ENCODE measurements at regions not wholly inside any gene's neighbourhood (a gene's known extent, or its start where the extent isn't known, plus 50 kb on each side); places are given as distances from the start of the nearest gene placed in this dataset.
"Not testable (repeated sequence)": the region's sequence is repeated elsewhere in the genome, so short reads cannot be mapped to it uniquely, and the experiment has no call there.

DNA sequence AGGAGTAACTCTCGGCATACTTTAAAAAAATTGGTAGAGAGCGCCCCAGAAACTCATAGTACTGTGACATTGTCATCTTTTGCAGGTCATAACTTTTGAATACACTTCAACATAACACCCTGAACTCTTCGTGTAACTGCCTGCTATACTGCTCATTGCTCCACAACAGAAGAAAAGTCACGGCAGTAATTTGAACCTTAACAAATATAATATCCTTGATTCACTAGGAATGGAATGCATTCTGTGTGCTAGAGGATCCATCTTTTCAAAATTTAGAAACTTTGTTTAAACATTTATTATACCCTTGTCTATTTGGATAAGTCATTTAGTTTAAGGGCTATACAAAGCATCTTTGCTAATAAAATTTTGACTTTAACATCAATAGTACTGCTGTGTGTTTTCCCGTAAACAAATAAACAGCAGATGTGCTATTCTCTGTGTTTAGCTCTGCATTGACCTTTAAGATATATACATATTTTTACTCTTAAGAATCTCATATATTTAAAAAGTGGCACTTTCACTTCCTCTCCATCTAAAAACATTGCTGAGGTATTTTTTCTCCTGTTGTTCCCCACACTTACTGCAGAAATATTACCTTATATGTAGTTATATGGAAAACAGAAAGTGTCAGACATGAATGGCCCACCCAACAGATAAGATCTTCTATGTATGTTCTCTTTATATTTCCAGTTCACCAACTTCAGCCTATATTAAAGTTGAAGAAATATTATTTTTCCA is 217.6 kb upstream of the TMEM229A start:
- DNase-seq (no peak), ATAC-seq (no peak)
- no peaks in the 10 kb centered on the region for H3K4me1 Mint-ChIP-seq (ENCODE audit: low read depth)
- no peak overlapping the region for H3K27ac Mint-ChIP-seq
- intact Hi-C loops (cut with micrococcal nuclease): no loop called here
- TF ChIP-seq, protein P1, sequence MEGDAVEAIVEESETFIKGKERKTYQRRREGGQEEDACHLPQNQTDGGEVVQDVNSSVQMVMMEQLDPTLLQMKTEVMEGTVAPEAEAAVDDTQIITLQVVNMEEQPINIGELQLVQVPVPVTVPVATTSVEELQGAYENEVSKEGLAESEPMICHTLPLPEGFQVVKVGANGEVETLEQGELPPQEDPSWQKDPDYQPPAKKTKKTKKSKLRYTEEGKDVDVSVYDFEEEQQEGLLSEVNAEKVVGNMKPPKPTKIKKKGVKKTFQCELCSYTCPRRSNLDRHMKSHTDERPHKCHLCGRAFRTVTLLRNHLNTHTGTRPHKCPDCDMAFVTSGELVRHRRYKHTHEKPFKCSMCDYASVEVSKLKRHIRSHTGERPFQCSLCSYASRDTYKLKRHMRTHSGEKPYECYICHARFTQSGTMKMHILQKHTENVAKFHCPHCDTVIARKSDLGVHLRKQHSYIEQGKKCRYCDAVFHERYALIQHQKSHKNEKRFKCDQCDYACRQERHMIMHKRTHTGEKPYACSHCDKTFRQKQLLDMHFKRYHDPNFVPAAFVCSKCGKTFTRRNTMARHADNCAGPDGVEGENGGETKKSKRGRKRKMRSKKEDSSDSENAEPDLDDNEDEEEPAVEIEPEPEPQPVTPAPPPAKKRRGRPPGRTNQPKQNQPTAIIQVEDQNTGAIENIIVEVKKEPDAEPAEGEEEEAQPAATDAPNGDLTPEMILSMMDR (IDR thresholded peaks at IDR 0.05): no peak
- ChIA-PET POLR2A (no interaction called here), CTCF (no interaction called here)
- peaks cover 4% of the 10 kb centered on the region for H3K9me3 Mint-ChIP-seq
- no peak overlapping the region for H3K4me3 Mint-ChIP-seq
- H3K36me3 Mint-ChIP-seq (ENCODE audit: low read depth): no peaks in the 10 kb centered on the region
- H3K27me3 Mint-ChIP-seq: no peaks in the 10 kb centered on the region

DNA sequence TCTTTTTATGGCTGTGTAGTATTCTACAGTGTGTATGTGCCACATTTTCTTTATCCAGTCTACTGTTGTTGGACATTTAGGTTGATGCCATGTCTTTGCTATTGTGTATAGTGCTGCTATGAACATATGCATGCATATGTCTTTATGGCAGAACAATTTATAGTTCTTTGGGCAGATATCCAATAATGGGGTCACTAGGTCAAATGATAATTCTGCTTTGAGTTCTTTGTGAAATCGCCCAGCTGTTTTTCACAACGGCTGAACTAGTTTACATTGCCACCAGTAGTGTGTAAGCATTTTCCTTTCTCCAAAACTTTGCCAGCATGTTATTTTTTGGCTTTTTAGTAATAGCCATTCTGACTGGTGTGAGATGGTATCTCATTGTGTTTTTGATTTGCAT is 214.8 kb upstream of the TMEM229A start:
- POLR2A ChIA-PET: no interaction called here
- no peaks in the 10 kb centered on the region for H3K4me1 Mint-ChIP-seq (ENCODE audit: low read depth)
- no peaks in the 10 kb centered on the region for H3K36me3 Mint-ChIP-seq (ENCODE audit: low read depth)
- TF ChIP-seq, protein P1 (IDR thresholded peaks at IDR 0.05): no peak
- CTCF ChIA-PET: no interaction called here
- intact Hi-C loops (cut with micrococcal nuclease): no loop called here
- H3K27me3 Mint-ChIP-seq: no peaks in the 10 kb centered on the region
- no peak overlapping the region for H3K4me3 Mint-ChIP-seq
- no peaks in the 10 kb centered on the region for H3K9me3 Mint-ChIP-seq
- DNase-seq (no peak), ATAC-seq (no peak)
- H3K27ac Mint-ChIP-seq: no peak overlapping the region

DNA sequence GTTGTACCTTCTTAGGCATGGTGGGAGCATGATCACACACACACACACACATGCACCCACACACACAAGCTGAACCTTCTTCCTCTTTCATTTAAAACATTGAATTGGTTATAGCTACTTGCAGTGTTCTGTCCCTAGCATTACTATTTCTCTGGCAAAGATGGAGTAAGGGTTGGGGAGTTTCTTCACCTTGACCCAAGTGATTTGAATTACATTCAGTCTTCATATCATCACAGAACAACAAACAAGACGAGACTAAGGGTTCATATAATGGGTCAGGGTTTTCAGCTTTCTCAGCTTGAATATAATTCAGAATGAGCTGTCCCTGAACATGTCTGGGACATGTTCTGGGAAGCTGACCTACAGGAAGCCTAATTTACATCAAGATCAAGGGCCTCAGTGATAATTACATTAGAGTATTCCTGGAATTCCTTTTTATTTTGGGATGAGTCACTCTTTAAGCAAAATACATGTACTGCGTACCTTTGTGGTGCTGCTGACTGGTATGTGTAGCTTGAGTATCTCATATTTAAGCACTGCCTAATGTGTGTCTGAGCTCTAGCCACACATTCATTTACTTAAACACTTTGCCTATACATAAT is 213.5 kb upstream of the TMEM229A start:
- Mint-ChIP-seq H3K9me3 (no peaks in the 10 kb centered on the region), H3K4me1 (ENCODE audit: low read depth) (no peaks in the 10 kb centered on the region), H3K27ac (no peak overlapping the region), H3K27me3 (no peaks in the 10 kb centered on the region), H3K36me3 (ENCODE audit: low read depth) (no peaks in the 10 kb centered on the region), H3K4me3 (no peak overlapping the region)
- no peak for ATAC-seq
- CTCF ChIA-PET: no interaction called here
- TF ChIP-seq, protein P1 (IDR thresholded peaks at IDR 0.05): no peak
- POLR2A ChIA-PET: no interaction called here
- intact Hi-C loops (cut with micrococcal nuclease): no loop called here
- DNase-seq: no peak

DNA sequence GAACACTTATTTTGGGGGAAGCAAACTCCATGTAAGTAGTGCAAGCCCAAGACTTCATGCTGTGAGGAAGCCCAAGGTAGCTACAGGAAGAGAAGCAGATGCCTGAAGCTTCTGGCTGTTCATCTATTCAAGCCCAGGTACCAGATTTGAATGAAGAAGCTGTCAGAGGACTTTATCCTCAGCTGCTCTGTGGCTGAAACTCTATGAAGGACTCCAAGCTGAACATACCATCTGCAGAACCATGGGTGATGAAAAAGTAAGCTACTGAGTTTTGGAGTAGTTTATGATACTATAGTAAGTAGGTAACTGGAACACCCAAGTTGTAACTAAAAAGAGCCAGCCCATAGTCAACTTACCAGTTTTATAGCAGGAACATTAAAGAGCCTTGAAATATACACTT is 211.6 kb upstream of the TMEM229A start:
- H3K4me1 Mint-ChIP-seq (ENCODE audit: low read depth); H3K27ac Mint-ChIP-seq; intact Hi-C loops (cut with micrococcal nuclease); H3K27me3 Mint-ChIP-seq; H3K4me3 Mint-ChIP-seq; CTCF ChIA-PET; POLR2A ChIA-PET; ATAC-seq; DNase-seq; H3K9me3 Mint-ChIP-seq; H3K36me3 Mint-ChIP-seq (ENCODE audit: low read depth): not testable (repeated sequence)

DNA sequence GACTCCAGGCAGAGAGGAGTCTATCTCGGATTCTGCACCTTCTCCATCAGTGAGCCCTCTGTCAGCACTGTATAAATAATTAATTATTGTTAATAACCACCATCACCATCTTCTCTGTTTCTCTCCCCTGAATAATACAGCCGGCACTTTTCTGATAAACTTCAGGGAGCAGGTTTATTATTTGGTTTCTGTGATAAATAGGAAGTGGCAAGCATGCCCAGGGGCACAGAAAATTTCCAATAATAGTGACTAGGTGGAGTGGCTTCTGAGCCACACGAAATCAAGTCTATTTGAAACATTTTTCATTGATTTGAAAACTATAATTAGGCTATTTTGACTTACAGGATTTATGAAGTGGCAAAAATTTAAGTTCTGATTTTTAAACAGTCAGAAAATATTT is 186.8 kb upstream of the TMEM229A start:
- Mint-ChIP-seq H3K9me3 (no peaks in the 10 kb centered on the region), H3K4me1 (ENCODE audit: low read depth) (no peaks in the 10 kb centered on the region), H3K36me3 (ENCODE audit: low read depth) (no peaks in the 10 kb centered on the region), H3K27me3 (no peaks in the 10 kb centered on the region), H3K4me3 (no peak overlapping the region), H3K27ac (no peak overlapping the region)
- DNase-seq (no peak), ATAC-seq (no peak)
- POLR2A ChIA-PET: no interaction called here
- CTCF ChIA-PET: no interaction called here
- TF ChIP-seq, protein P1 (IDR thresholded peaks at IDR 0.05): no peak
- intact Hi-C loops (cut with micrococcal nuclease): no loop called here

All from activated CD8-positive, alpha-beta T cell treated with anti-CD3 and anti-CD28 coated beads for 36 hours (primary cell).